Fibroblast of the aortic adventitia (primary cell): ENCODE measurements at regions not wholly inside any gene's neighbourhood (a gene's known extent, or its start where the extent isn't known, plus 50 kb on each side); places are given as distances from the start of the nearest gene placed in this dataset.
"Not testable (repeated sequence)": the region's sequence is repeated elsewhere in the genome, so short reads cannot be mapped to it uniquely, and the experiment has no call there.

Experiments
- DNase-seq: peaks from one replicate; pipeline ENCODE4 v3.0.0-alpha.2; 2010; ENCODE audit warnings: low read depth
- H3K4me3 ChIP-seq: 2 replicates; pipeline ENCODE4 v1.5.1; 2011; ENCODE audit warnings: low read depth, mild to moderate bottlenecking, control low read depth, low read length, moderate library complexity
- TF ChIP-seq, protein P1 (sequence below): IDR thresholded peaks from 2 replicates; pipeline ENCODE4 v1.5.1; 2011; ENCODE audit warnings: mild to moderate bottlenecking, low read length, control low read depth, inconsistent platforms; ENCODE audit not compliant: insufficient read depth

DNA sequence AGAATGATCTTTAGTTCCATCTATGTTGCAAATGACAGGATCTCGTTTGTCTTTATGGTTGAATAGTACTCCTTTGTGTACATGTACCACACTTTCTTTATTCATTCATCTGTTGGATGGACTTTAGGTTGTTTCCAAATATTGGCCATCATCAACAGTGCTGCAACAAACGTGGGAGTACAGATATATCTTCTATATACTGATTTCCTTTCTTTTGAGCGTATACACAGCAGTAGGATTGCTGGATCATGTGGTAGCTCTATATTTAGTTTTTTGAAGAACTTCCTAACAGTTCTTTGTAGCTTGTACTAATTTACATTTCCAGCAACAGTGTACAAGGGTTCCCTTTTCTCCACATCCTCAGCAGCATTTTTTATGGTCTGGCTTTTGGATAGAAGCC, 407.5 kb upstream of the ANO5 start:
- no peak overlapping the region for H3K4me3 ChIP-seq
- DNase-seq: no peak
- TF ChIP-seq, protein P1, sequence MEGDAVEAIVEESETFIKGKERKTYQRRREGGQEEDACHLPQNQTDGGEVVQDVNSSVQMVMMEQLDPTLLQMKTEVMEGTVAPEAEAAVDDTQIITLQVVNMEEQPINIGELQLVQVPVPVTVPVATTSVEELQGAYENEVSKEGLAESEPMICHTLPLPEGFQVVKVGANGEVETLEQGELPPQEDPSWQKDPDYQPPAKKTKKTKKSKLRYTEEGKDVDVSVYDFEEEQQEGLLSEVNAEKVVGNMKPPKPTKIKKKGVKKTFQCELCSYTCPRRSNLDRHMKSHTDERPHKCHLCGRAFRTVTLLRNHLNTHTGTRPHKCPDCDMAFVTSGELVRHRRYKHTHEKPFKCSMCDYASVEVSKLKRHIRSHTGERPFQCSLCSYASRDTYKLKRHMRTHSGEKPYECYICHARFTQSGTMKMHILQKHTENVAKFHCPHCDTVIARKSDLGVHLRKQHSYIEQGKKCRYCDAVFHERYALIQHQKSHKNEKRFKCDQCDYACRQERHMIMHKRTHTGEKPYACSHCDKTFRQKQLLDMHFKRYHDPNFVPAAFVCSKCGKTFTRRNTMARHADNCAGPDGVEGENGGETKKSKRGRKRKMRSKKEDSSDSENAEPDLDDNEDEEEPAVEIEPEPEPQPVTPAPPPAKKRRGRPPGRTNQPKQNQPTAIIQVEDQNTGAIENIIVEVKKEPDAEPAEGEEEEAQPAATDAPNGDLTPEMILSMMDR: no peak

- TF ChIP-seq, protein P1: no peak
- DNase-seq: no peak
- no peak overlapping the region for H3K4me3 ChIP-seq
These were observed 398.6 kb upstream of the ANO5 start for GRCh38 chr11:21794306-21794705.

DNA sequence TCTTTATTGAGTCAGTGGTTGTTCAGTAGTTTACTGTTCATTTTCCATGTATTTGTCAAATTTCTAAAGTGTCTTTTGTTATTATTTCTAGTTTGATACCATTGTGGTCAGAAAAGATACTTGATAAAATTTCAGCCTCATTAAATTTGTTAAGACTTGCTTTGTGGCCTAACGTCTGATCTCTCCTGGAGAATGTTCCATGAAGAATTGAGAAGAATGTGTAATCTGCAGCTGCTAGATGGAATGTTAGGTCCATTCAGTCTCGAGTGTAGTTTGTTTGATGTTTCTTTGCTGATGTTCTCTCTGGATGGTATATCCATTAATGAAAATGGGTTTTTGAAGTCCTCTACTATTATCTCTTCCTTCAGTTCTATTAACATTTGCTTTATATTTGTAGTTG, 394.7 kb upstream of the ANO5 start:
- TF ChIP-seq, protein P1: no peak
- DNase-seq: no peak
- H3K4me3 ChIP-seq: no peak overlapping the region

DNA sequence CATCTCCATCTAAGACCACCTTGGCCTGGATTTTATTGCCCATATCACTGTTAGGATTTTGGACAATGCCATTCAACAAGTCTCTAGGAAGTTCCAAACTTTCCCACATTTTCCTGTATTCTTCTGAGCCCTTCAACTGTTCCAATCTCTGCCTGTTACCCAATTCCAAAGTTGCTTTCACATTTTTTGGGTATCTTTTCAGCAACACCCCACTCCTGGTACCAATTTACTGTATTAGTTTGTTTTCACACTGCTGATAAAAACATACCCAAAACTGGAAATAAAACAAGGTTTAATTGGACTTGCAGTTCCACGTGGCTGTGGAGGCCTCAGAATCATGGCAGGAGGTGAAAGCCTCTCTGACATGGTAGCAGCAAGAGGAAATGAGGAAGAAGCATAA, 388.4 kb upstream of the ANO5 start:
- DNase-seq: not testable (repeated sequence)

GRCh38 chr11:21806508-21806907, 386.4 kb upstream of the ANO5 start:
- DNase-seq: no peak
- TF ChIP-seq, protein P1: no peak
- no peak overlapping the region for H3K4me3 ChIP-seq

More for the DNA sequence above, 388.4 kb upstream of the ANO5 start:
- not testable (repeated sequence) for H3K4me3 ChIP-seq

DNA sequence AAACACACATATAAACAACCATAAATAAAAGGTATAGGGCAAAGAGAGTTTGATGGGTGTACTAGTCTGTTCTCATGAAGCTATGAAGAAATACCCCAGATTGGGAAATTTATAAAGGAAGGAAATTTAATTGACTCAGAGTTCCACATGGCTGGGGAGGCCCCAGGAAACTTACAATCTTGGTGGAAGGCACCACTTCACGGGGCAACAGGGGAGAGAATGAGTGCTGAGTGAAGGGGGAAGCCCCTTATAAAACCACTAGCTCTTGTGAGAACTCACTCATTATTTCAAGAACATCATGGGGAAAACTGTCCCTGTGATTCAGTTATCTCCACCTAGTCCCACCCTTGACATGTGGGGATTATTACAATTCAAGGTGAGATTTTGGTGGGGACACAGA, 385.9 kb upstream of the ANO5 start:
- TF ChIP-seq, protein P1: no peak
- DNase-seq: no peak
- H3K4me3 ChIP-seq: no peak overlapping the region

- DNase-seq: no peak
- H3K4me3 ChIP-seq: no peak overlapping the region
- TF ChIP-seq, protein P1: no peak
These were observed 385.5 kb upstream of the ANO5 start for GRCh38 chr11:21807350-21807749.
